Trophoblast cell (in vitro differentiated cells and primary cell): ENCODE measurements at regions not wholly inside any gene's neighbourhood (a gene's known extent, or its start where the extent isn't known, plus 50 kb on each side); places are given as distances from the start of the nearest gene placed in this dataset.

Experiments
- DNase-seq, 2 donors: peaks; one replicate each; pipeline ENCODE4 v3.0.0-alpha.2; 2016
- H2AFZ ChIP-seq: 2 replicates; pipeline ENCODE4 v1.6.1; 2013; ENCODE audit warnings: low read length, moderate library complexity, mild to moderate bottlenecking; ENCODE audit not compliant: insufficient read depth, poor library complexity
- H2AK5ac ChIP-seq: 2 replicates; pipeline ENCODE4 v1.6.1; 2013; ENCODE audit warnings: mild to moderate bottlenecking, low read length
- H2BK120ac ChIP-seq: 2 replicates; pipeline ENCODE4 v1.6.1; 2013; ENCODE audit warnings: low read length, mild to moderate bottlenecking, moderate library complexity; ENCODE audit not compliant: insufficient read depth, poor library complexity
- H2BK12ac ChIP-seq: 2 replicates; pipeline ENCODE4 v1.6.1; 2013; ENCODE audit warnings: mild to moderate bottlenecking, low read length, moderate library complexity
- H2BK5ac ChIP-seq: 2 replicates; pipeline ENCODE4 v1.6.1; 2013; ENCODE audit warnings: low read length, low read depth, moderate library complexity, mild to moderate bottlenecking; ENCODE audit not compliant: poor library complexity
- H3K14ac ChIP-seq: 2 replicates; pipeline ENCODE4 v1.6.1; 2013; ENCODE audit warnings: mild to moderate bottlenecking, low read length
- H3K18ac ChIP-seq: 2 replicates; pipeline ENCODE4 v1.6.1; 2013; ENCODE audit warnings: mild to moderate bottlenecking, low read length
- H3K23ac ChIP-seq: 2 replicates; pipeline ENCODE4 v1.6.1; 2013; ENCODE audit warnings: low read length
- H3K27ac ChIP-seq: 2 replicates; pipeline ENCODE4 v1.5.1; 2013; ENCODE audit warnings: low read depth, mild to moderate bottlenecking, inconsistent platforms, low read length, moderate library complexity
- H3K27me3 ChIP-seq: 2 replicates; pipeline ENCODE4 v1.6.1; 2013; ENCODE audit warnings: inconsistent platforms, mild to moderate bottlenecking, low read length, moderate library complexity; ENCODE audit not compliant: insufficient read depth
- H3K36me3 ChIP-seq, 2 experiments: 1 replicate in 1 of 2; 2 replicates in 1 of 2; pipeline ENCODE4 v1.6.1; 2013; ENCODE audit warnings: low read length in 2 of 2, mild to moderate bottlenecking in 2 of 2, moderate library complexity in 1 of 2; ENCODE audit not compliant: insufficient read depth in 2 of 2, control insufficient read depth in 1 of 2
- H3K4ac ChIP-seq: 2 replicates; pipeline ENCODE4 v1.6.1; 2013; ENCODE audit warnings: low read depth, mild to moderate bottlenecking, low read length, moderate library complexity
- H3K4me1 ChIP-seq, 2 experiments: 1 replicate in 1 of 2; 2 replicates in 1 of 2; pipeline ENCODE4 v1.6.1; 2013; ENCODE audit warnings: low read length in 2 of 2, mild to moderate bottlenecking in 2 of 2, moderate library complexity in 1 of 2; ENCODE audit not compliant: insufficient read depth in 2 of 2, control insufficient read depth in 1 of 2
- H3K4me2 ChIP-seq: 2 replicates; pipeline ENCODE4 v1.6.1; 2013; ENCODE audit warnings: inconsistent platforms, mild to moderate bottlenecking, low read length, moderate library complexity
- H3K4me3 ChIP-seq: 2 replicates; pipeline ENCODE4 v1.5.1; 2013; ENCODE audit warnings: mild to moderate bottlenecking, low read depth, low read length, inconsistent platforms
- H3K79me1 ChIP-seq: one replicate; pipeline ENCODE4 v1.6.1; 2013; ENCODE audit warnings: low read length
- H3K79me2 ChIP-seq: 2 replicates; pipeline ENCODE4 v1.6.1; 2013; ENCODE audit warnings: low read length, mild to moderate bottlenecking; ENCODE audit not compliant: control insufficient read depth, insufficient read depth, poor library complexity
- H3K9ac ChIP-seq: 2 replicates; pipeline ENCODE4 v1.6.1; 2013; ENCODE audit warnings: mild to moderate bottlenecking, low read length
- H3K9me3 ChIP-seq: 2 replicates; pipeline ENCODE4 v1.6.1; 2013; ENCODE audit warnings: low read depth, mild to moderate bottlenecking, control low read depth, inconsistent platforms, low read length; ENCODE audit not compliant: insufficient read depth
- H4K12ac ChIP-seq: 2 replicates; pipeline ENCODE4 v1.6.1; 2013; ENCODE audit warnings: low read depth, mild to moderate bottlenecking, low read length, moderate library complexity
- H4K8ac ChIP-seq: 2 replicates; pipeline ENCODE4 v1.6.1; 2013; ENCODE audit warnings: low read depth, mild to moderate bottlenecking, low read length, moderate library complexity
- H4K91ac ChIP-seq: one replicate; pipeline ENCODE4 v1.6.1; 2013; ENCODE audit warnings: low read depth, mild to moderate bottlenecking, low read length, moderate library complexity
- WGBS: extraction: QIAGEN DNeasy Blood & Tissue Kit; methylation state at CpG from one replicate; pipeline ENCODE4 v1.1.7; 2013; ENCODE audit warnings: missing lambda C conversion rate; ENCODE audit not compliant: insufficient read length, insufficient coverage; ENCODE audit errors: extremely low coverage; 5-methylcytosine and 5-hydroxymethylcytosine counted together

GRCh38 chr17:63039899-63040602 is 74.0 kb downstream of the TANC2 start:
- Histone ChIP-seq H3K4ac (peak overlapping the region; percentile 47), H3K4me1 (no peaks in the 10 kb centered on the region), H3K4me2 (no peak overlapping the region), H2BK12ac (no peak overlapping the region), H2AK5ac (no peak overlapping the region), H3K79me2 (peaks cover 2% of the 10 kb centered on the region), H3K4me3 (no peak overlapping the region), H3K9ac (no peak overlapping the region), H3K79me1 (no peaks in the 10 kb centered on the region), H4K12ac (no peak overlapping the region), H3K9me3 (no peaks in the 10 kb centered on the region), H3K14ac (no peak overlapping the region), H3K27ac (no peak overlapping the region), H3K18ac (no peak overlapping the region), H2BK120ac (no peak overlapping the region), H3K36me3 (peaks cover 0 to 2% of the 10 kb centered on the region in 2 experiments), H3K27me3 (no peaks in the 10 kb centered on the region), H3K23ac (no peak overlapping the region), H2BK5ac (no peak overlapping the region), H2AFZ (no peak overlapping the region), H4K91ac (no peak overlapping the region), H4K8ac (no peak overlapping the region)
- WGBS: no CpG with 5 or more reads among the region's 5 CpGs
- no peak for DNase-seq

GRCh38 chr17:63040816-63041215 is 74.8 kb downstream of the TANC2 start:
- H3K23ac ChIP-seq: no peak overlapping the region
- no peaks in the 10 kb centered on the region for H3K4me1 ChIP-seq
- no peak overlapping the region for H2BK12ac ChIP-seq
- no peak overlapping the region for H3K14ac ChIP-seq
- DNase-seq: no peak
- no peak overlapping the region for H2BK5ac ChIP-seq
- H3K79me1 ChIP-seq: no peaks in the 10 kb centered on the region
- no peak overlapping the region for H2BK120ac ChIP-seq
- no peaks in the 10 kb centered on the region for H3K9me3 ChIP-seq
- no peak overlapping the region for H4K91ac ChIP-seq
- no peak overlapping the region for H2AK5ac ChIP-seq
- H3K4me2 ChIP-seq: no peak overlapping the region
- no peak overlapping the region for H3K4ac ChIP-seq
- H3K9ac ChIP-seq: no peak overlapping the region
- H2AFZ ChIP-seq: no peak overlapping the region
- H3K79me2 ChIP-seq: peaks cover 2% of the 10 kb centered on the region
- peaks cover 0 to 2% of the 10 kb centered on the region in 2 experiments for H3K36me3 ChIP-seq
- no peak overlapping the region for H4K8ac ChIP-seq
- H4K12ac ChIP-seq: no peak overlapping the region
- no peak overlapping the region for H3K27ac ChIP-seq
- H3K4me3 ChIP-seq: no peak overlapping the region
- H3K27me3 ChIP-seq: no peaks in the 10 kb centered on the region
- no peak overlapping the region for H3K18ac ChIP-seq

GRCh38 chr17:63041251-63041650 is 75.2 kb downstream of the TANC2 start:
- H3K27ac ChIP-seq: no peak overlapping the region
- no peak overlapping the region for H3K9ac ChIP-seq
- H2BK5ac ChIP-seq: no peak overlapping the region
- H4K12ac ChIP-seq: no peak overlapping the region
- no peak for DNase-seq
- H3K36me3 ChIP-seq: peaks cover 0 to 2% of the 10 kb centered on the region in 2 experiments
- no peak overlapping the region for H3K4me3 ChIP-seq
- H4K8ac ChIP-seq: no peak overlapping the region
- H3K4me2 ChIP-seq: no peak overlapping the region
- WGBS: no CpG with 5 or more reads among the region's 4 CpGs
- no peaks in the 10 kb centered on the region for H3K4me1 ChIP-seq
- H3K18ac ChIP-seq: no peak overlapping the region
- H3K27me3 ChIP-seq: no peaks in the 10 kb centered on the region
- no peaks in the 10 kb centered on the region for H3K9me3 ChIP-seq
- H3K79me2 ChIP-seq: peaks cover 2% of the 10 kb centered on the region
- no peak overlapping the region for H2BK12ac ChIP-seq
- H3K79me1 ChIP-seq: no peaks in the 10 kb centered on the region
- H3K4ac ChIP-seq: no peak overlapping the region
- no peak overlapping the region for H2BK120ac ChIP-seq
- H2AK5ac ChIP-seq: no peak overlapping the region
- no peak overlapping the region for H2AFZ ChIP-seq
- H3K23ac ChIP-seq: no peak overlapping the region
- no peak overlapping the region for H4K91ac ChIP-seq
- no peak overlapping the region for H3K14ac ChIP-seq

GRCh38 chr17:63041722-63042121 is 75.7 kb downstream of the TANC2 start:
- Histone ChIP-seq H3K9me3 (no peaks in the 10 kb centered on the region), H3K4me1 (no peaks in the 10 kb centered on the region), H3K18ac (no peak overlapping the region), H2BK120ac (no peak overlapping the region), H3K14ac (no peak overlapping the region), H3K27ac (no peak overlapping the region), H3K4me3 (no peak overlapping the region), H3K23ac (no peak overlapping the region), H4K12ac (no peak overlapping the region), H3K4me2 (no peak overlapping the region), H2AFZ (no peak overlapping the region), H3K27me3 (no peaks in the 10 kb centered on the region), H2AK5ac (no peak overlapping the region), H4K8ac (no peak overlapping the region), H3K79me1 (no peaks in the 10 kb centered on the region), H3K36me3 (peaks cover 0 to 2% of the 10 kb centered on the region in 2 experiments), H2BK5ac (no peak overlapping the region), H4K91ac (no peak overlapping the region), H2BK12ac (no peak overlapping the region), H3K9ac (no peak overlapping the region), H3K4ac (no peak overlapping the region), H3K79me2 (peaks cover 2% of the 10 kb centered on the region)
- no peak for DNase-seq
- no CpG with 5 or more reads among the region's 2 CpGs for WGBS
